Mesothelial cell of epicardium (in vitro differentiated cells): ENCODE measurements at regions not wholly inside any gene's neighbourhood (a gene's known extent, or its start where the extent isn't known, plus 50 kb on each side); places are given as distances from the start of the nearest gene placed in this dataset.

Source experiments
- DNase-seq, 2 experiments: peaks; one replicate each; pipeline ENCODE4 v3.0.0; 2021; ENCODE audit warnings: low spot score in 2 of 2; ENCODE audit not compliant: unreplicated experiment in 2 of 2
- H3K27ac Mint-ChIP-seq: 2 replicates; pipeline ENCODE4 v1.8.0; 2021; ENCODE audit warnings: mixed read lengths
- H3K27me3 Mint-ChIP-seq: 2 replicates; pipeline ENCODE4 v1.8.0; 2021; ENCODE audit warnings: low read depth, mixed read lengths
- H3K36me3 Mint-ChIP-seq: 2 replicates; pipeline ENCODE4 v1.8.0; 2021; ENCODE audit warnings: mixed read lengths
- H3K4me1 Mint-ChIP-seq: 2 replicates; pipeline ENCODE4 v1.8.0; 2021; ENCODE audit warnings: mixed read lengths
- H3K4me3 Mint-ChIP-seq: 2 replicates; pipeline ENCODE4 v1.8.0; 2021; ENCODE audit warnings: mild to moderate bottlenecking, moderate library complexity, mixed read lengths
- H3K9me3 Mint-ChIP-seq: 2 replicates; pipeline ENCODE4 v1.8.0; 2021; ENCODE audit warnings: mixed read lengths
- TF ChIP-seq, protein P1 (sequence below): fragments of 200-600 bp; sonication (generic); IDR thresholded peaks from one replicate; pipeline ENCODE4 v1.5.0; 2021; ENCODE audit warnings: antibody characterized with exemption; ENCODE audit not compliant: unreplicated experiment

DNA sequence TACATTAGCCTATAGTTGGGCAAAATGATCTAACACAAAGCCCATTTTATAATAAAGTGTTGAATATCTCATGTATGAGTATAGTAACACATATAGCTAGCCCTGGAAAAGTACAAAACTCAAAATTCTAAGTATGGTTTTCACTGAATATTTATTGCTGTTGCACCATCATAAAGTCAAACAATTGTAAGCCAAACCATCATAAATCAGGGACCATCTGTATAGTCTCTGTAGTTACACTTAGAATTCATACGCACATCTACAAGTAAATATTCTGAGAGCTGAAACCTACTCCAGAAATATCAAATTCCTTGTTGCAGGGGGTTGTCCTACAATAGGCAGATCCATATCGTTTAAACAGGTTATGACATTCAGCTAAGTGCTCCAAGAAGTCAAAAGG, 817.3 kb downstream of the BCKDHB start:
- no peaks in the 10 kb centered on the region for H3K27me3 Mint-ChIP-seq
- H3K27ac Mint-ChIP-seq: no peak overlapping the region

DNA sequence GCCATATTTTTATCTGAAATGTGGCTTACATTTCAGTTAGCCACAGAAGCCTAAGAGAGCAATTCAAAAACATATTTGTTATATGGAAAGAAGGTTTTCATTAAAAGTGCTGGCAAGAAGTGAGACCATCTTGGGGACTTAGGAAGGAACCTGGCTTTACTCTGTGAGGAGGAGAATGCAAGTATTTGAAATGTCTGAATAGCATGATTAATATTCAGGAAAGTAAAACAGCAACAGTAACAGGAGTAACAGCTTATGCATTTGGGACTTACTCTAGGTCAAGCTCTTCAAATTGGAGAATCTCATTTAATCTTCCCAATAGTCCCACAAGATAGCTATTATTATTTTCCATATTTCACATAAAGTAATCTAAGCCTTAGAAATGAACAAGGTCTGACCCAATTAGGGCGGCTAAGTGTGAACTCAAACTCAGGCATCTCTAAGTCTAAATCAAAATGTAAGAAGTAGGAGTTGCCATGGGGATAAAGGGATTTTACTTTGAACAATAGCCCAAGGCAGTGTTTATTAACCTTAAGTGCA, 816.5 kb downstream of the BCKDHB start:
- no peak overlapping the region for H3K4me3 Mint-ChIP-seq
- peaks cover 8% of the 10 kb centered on the region for H3K4me1 Mint-ChIP-seq
- H3K27ac Mint-ChIP-seq: no peak overlapping the region
- DNase-seq: no peak
- H3K36me3 Mint-ChIP-seq: no peaks in the 10 kb centered on the region
- TF ChIP-seq, protein P1, sequence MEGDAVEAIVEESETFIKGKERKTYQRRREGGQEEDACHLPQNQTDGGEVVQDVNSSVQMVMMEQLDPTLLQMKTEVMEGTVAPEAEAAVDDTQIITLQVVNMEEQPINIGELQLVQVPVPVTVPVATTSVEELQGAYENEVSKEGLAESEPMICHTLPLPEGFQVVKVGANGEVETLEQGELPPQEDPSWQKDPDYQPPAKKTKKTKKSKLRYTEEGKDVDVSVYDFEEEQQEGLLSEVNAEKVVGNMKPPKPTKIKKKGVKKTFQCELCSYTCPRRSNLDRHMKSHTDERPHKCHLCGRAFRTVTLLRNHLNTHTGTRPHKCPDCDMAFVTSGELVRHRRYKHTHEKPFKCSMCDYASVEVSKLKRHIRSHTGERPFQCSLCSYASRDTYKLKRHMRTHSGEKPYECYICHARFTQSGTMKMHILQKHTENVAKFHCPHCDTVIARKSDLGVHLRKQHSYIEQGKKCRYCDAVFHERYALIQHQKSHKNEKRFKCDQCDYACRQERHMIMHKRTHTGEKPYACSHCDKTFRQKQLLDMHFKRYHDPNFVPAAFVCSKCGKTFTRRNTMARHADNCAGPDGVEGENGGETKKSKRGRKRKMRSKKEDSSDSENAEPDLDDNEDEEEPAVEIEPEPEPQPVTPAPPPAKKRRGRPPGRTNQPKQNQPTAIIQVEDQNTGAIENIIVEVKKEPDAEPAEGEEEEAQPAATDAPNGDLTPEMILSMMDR: no peak
- peaks cover 24% of the 10 kb centered on the region for H3K9me3 Mint-ChIP-seq
- no peaks in the 10 kb centered on the region for H3K27me3 Mint-ChIP-seq

More for the DNA sequence above, 817.3 kb downstream of the BCKDHB start:
- peaks cover 8% of the 10 kb centered on the region for H3K4me1 Mint-ChIP-seq
- H3K36me3 Mint-ChIP-seq: no peaks in the 10 kb centered on the region
- DNase-seq: no peak
- no peak overlapping the region for H3K4me3 Mint-ChIP-seq
- H3K9me3 Mint-ChIP-seq: peaks cover 24% of the 10 kb centered on the region
- TF ChIP-seq, protein P1: no peak

DNA sequence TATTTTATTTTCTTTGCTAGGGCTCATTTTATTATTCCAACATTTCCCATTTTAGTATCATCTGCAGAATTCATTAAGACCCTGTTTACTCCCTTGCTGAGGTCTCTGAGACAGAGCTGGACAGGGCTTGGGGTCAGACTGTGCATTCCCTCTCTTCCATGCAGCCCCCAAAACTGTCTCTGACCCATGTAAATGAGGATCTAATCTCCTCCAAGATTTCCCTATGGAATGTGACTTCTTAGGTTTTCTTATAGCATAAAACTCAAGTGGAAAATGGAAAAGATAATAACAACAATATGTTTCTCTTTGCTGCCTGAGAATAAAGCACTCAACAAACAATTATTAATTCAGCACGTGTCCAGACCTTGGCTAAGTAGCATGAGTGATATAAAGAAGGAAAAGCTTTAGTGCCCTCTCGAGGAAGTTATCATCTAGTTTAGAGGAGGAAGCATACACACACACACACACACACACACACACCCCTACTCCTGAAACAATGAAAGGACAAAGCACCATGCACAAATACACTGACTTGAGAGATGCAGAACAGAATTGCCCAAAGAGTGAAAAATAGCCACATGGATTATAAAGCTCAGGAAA, 815.5 kb downstream of the BCKDHB start:
- no peaks in the 10 kb centered on the region for H3K36me3 Mint-ChIP-seq
- H3K9me3 Mint-ChIP-seq: peaks cover 17% of the 10 kb centered on the region
- H3K4me1 Mint-ChIP-seq: peaks cover 8% of the 10 kb centered on the region
- H3K4me3 Mint-ChIP-seq: no peak overlapping the region
- TF ChIP-seq, protein P1: no peak
- DNase-seq: no peak
- H3K27ac Mint-ChIP-seq: no peak overlapping the region
- H3K27me3 Mint-ChIP-seq: no peaks in the 10 kb centered on the region

DNA sequence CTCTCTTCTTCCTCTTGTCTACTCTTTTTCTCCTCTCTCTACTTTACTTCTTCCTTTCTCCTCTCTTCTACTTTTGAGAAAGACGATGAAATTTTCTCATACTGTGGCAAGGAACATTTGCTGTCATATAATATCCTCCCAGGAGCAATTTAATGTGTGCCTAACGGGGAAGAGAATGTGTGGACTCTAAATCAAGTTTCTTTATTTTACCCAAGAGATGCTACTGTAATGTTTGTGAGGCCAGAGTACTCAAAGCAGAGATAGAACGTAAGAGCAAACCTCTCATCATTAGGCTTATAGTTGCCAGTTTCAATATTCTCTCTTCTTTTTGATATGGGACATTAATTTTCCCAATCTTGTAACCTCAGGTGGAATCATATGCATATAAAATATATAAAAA, 801.4 kb downstream of the BCKDHB start:
- H3K4me1 Mint-ChIP-seq: no peaks in the 10 kb centered on the region
- H3K4me3 Mint-ChIP-seq: no peak overlapping the region
- H3K27me3 Mint-ChIP-seq: no peaks in the 10 kb centered on the region
- no peaks in the 10 kb centered on the region for H3K36me3 Mint-ChIP-seq
- TF ChIP-seq, protein P1: no peak
- no peak overlapping the region for H3K27ac Mint-ChIP-seq
- DNase-seq: no peak
- no peaks in the 10 kb centered on the region for H3K9me3 Mint-ChIP-seq

DNA sequence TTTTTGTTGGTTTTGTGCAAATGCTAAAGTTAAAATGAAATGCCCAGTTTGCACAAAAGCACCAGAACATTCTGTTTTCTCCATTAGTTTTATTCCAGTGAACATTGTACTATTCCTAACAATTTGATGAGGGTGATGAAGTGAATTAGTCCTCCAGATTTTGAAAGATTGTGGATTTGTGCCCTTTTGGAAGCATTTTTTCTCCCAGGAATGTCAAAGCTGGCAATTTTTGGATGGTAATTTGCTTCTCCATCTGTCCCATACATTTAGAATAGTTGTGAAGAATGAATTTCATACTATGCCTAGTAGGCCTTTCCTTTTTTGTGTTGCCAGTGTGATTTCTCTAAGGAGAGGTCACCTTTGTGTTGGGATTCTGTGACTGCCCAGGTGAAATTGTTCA, 797.2 kb downstream of the BCKDHB start:
- H3K27ac Mint-ChIP-seq: no peak overlapping the region
- no peak overlapping the region for H3K4me3 Mint-ChIP-seq
- peaks cover 10% of the 10 kb centered on the region for H3K9me3 Mint-ChIP-seq
- DNase-seq: no peak
- TF ChIP-seq, protein P1: no peak
- no peaks in the 10 kb centered on the region for H3K4me1 Mint-ChIP-seq
- H3K27me3 Mint-ChIP-seq: no peaks in the 10 kb centered on the region
- no peaks in the 10 kb centered on the region for H3K36me3 Mint-ChIP-seq

DNA sequence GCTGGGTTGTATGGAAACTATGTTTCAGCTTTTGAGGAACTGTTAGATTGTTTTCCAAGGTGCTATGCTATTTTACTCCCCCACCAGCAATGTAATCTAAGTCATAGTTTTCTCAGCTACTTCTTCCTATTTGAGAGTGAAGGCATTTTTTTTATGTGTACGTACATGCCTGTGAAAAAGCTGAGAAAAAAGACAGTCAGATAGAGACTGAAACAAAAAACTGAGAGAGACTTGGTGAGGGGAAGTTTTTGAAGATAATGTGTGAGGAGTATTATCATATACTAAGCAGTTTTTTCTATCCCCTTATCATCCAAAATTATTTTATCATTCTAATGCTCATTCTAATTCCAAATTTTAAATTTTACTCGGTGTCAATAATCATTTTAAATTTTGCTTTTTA, 780.0 kb downstream of the BCKDHB start:
- TF ChIP-seq, protein P1: no peak
- no peaks in the 10 kb centered on the region for H3K36me3 Mint-ChIP-seq
- no peak overlapping the region for H3K4me3 Mint-ChIP-seq
- H3K27me3 Mint-ChIP-seq: peaks cover 4% of the 10 kb centered on the region
- no peaks in the 10 kb centered on the region for H3K9me3 Mint-ChIP-seq
- no peaks in the 10 kb centered on the region for H3K4me1 Mint-ChIP-seq
- no peak for DNase-seq
- no peak overlapping the region for H3K27ac Mint-ChIP-seq
